Limb (tissue), 2 donors: ENCODE measurements at regions not wholly inside any gene's neighbourhood (a gene's known extent, or its start where the extent isn't known, plus 50 kb on each side); places are given as distances from the start of the nearest gene placed in this dataset.

Experiments
- DNase-seq, 2 donors: peaks; one replicate each; pipeline ENCODE4 v3.0.0-alpha.2; 2016; ENCODE audit errors: extremely low spot score in 2 of 2

- DNase-seq, result no peak
Measured at GRCh38 chr2:16615687-16616615, 49.7 kb downstream of the CYRIA start.

- no peak for DNase-seq
Measured at GRCh38 chr2:16615246-16615645, 50.4 kb downstream of the CYRIA start.

GRCh38 chr2:16614314-16614860 lies 51.2 kb downstream of the CYRIA start:
- DNase-seq, result peak in 1 of 2 donors; percentile 50

GRCh38 chr2:16613539-16614011 lies 52.1 kb downstream of the CYRIA start:
- DNase-seq, result peak in 1 of 2 donors; percentile 36

GRCh38 chr2:16612490-16612889 lies 53.1 kb downstream of the CYRIA start:
- no peak for DNase-seq

GRCh38 chr2:16609786-16610185 lies 55.8 kb downstream of the CYRIA start:
- DNase-seq, result no peak

GRCh38 chr2:16608661-16609643 lies 56.7 kb downstream of the CYRIA start:
- DNase-seq, result peak; percentile 84 to 94

- no peak for DNase-seq
Measured at GRCh38 chr2:16607301-16607700, 58.3 kb downstream of the CYRIA start.

GRCh38 chr2:16604236-16604635 lies 61.4 kb downstream of the CYRIA start:
- no peak for DNase-seq

- no peak for DNase-seq
Measured at GRCh38 chr2:16591370-16591933, 74.2 kb downstream of the CYRIA start.

- DNase-seq, result no peak
Measured at GRCh38 chr2:16589465-16589864, 76.2 kb downstream of the CYRIA start.

GRCh38 chr2:16588565-16588964 lies 77.1 kb downstream of the CYRIA start:
- no peak for DNase-seq

- DNase-seq, result no peak
Measured at GRCh38 chr2:16587601-16588000, 78.0 kb downstream of the CYRIA start.

GRCh38 chr2:16584824-16585540 lies 80.7 kb downstream of the CYRIA start:
- no peak for DNase-seq

GRCh38 chr2:16584084-16584483 lies 81.5 kb downstream of the CYRIA start:
- DNase-seq, result no peak

- no peak for DNase-seq
Measured at GRCh38 chr2:16581241-16581640, 84.4 kb downstream of the CYRIA start.

- DNase-seq, result no peak
Measured at GRCh38 chr2:16578081-16578480, 87.6 kb downstream of the CYRIA start.

GRCh38 chr2:16570516-16570915 lies 95.1 kb downstream of the CYRIA start:
- DNase-seq, result no peak

GRCh38 chr2:16568998-16569784 lies 96.4 kb downstream of the CYRIA start:
- DNase-seq, result no peak

GRCh38 chr2:16566701-16567100 lies 98.9 kb downstream of the CYRIA start:
- DNase-seq, result no peak
